HG02938 (cell line): ENCODE measurements at regions not wholly inside any gene's neighbourhood (a gene's known extent, or its start where the extent isn't known, plus 50 kb on each side); places are given as distances from the start of the nearest gene placed in this dataset.

Experiments
- ATAC-seq: cut with Tn5 transposase; IDR thresholded peaks from one replicate; pipeline ENCODE4 v1.9.1; 2021; ENCODE audit warnings: mild to moderate bottlenecking, moderate library complexity; ENCODE audit not compliant: unreplicated experiment

GRCh38 chr16:87250431-87250960 is 66.7 kb downstream of the C16orf95 start:
- no peak for ATAC-seq

GRCh38 chr16:87252269-87252970 is 64.8 kb downstream of the C16orf95 start:
- ATAC-seq = no peak
